ENCODE measurements at regions not wholly inside any gene's neighbourhood (a gene's known extent, or its start where the extent isn't known, plus 50 kb on each side); places are given as distances from the start of the nearest gene placed in this dataset.

DNA sequence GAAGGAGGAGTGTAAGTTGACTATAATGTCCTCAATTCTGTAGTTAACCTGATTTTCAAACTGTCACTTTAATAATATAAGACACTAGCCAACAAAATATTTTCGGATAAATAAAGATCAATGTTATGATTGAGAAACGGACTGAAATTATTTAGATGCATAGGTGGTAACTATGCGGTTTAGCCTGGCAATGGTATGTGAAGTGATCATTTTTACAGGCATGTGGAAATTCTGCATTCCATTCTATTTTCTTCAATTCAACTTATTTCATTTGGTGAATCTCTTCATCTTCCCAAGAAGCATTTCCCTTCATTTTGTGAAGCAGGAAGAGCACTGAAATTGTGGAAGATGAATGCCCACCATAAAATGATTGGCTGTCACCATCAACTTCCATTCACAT is 1457.5 kb upstream of the CDH9 start:
- H3K27ac Mint-ChIP-seq: no peak overlapping the region
- no peaks in the 10 kb centered on the region for H3K4me1 Mint-ChIP-seq
- H3K27me3 Mint-ChIP-seq: no peaks in the 10 kb centered on the region
- H3K9me3 Mint-ChIP-seq: peaks cover 0 to 25% of the 10 kb centered on the region in 2 donors
- no peak for ATAC-seq
- H3K4me3 Mint-ChIP-seq: no peak overlapping the region
- DNase-seq: no peak

GRCh38 chr5:28493456-28493855 is 1455.1 kb upstream of the CDH9 start:
- Mint-ChIP-seq H3K4me3 (no peak overlapping the region), H3K9me3 (peaks cover 7 to 36% of the 10 kb centered on the region in 2 donors), H3K4me1 (no peaks in the 10 kb centered on the region), H3K27me3 (no peaks in the 10 kb centered on the region), H3K27ac (no peak overlapping the region)
- DNase-seq (no peak), ATAC-seq (no peak)

- H3K9me3 Mint-ChIP-seq: peaks cover 7 to 28% of the 10 kb centered on the region in 2 donors
- no peaks in the 10 kb centered on the region for H3K27me3 Mint-ChIP-seq
- no peak for DNase-seq
- no peak overlapping the region for H3K27ac Mint-ChIP-seq
- no peaks in the 10 kb centered on the region for H3K4me1 Mint-ChIP-seq
- ATAC-seq: no peak
- H3K4me3 Mint-ChIP-seq: no peak overlapping the region
Observed at GRCh38 chr5:28488752-28489151, 1450.4 kb upstream of the CDH9 start.

DNA sequence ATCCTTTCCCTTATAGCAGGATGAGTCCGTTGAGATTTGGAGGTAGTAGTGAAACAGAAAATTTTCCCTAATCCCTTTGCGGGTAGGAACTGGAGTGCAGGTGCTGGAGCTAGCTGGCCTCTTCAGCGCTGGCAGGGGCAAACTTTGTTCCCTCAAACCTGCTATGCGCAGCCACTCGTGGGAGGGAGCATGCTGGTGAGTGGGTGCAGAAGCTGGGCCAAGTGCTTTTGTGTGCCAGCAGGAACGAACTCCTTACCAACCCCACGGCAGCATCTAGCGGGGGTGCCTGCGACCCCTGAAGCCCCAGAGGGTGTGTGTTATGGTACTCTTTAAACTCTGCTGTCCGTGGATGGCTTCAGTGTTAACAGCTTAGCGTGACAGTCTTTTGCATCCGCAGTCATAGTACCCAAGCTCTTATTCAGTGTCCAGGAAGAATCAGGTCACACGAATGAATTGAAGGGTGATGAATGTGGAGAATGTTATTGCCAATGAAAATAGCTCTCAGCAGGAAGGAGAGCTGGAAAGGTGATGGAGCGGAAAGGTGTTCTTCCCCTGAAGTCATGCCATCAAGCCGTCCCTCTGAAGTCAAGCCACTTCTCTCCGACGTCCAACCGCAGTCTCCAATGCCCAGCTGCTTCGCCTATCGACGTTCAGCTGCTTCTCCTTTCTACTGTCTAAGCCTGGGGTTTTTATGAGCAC is 1445.1 kb upstream of the CDH9 start:
- Mint-ChIP-seq H3K9me3 (no peaks in the 10 kb centered on the region), H3K4me1 (no peaks in the 10 kb centered on the region), H3K4me3 (no peak overlapping the region), H3K27me3 (no peaks in the 10 kb centered on the region), H3K27ac (no peak overlapping the region)
- no peak for DNase-seq
- ATAC-seq: no peak

GRCh38 chr5:28473531-28474107 is 1435.2 kb upstream of the CDH9 start:
- Mint-ChIP-seq H3K4me3 (no peak overlapping the region), H3K9me3 (peaks cover 0 to 6% of the 10 kb centered on the region in 2 donors), H3K27me3 (no peaks in the 10 kb centered on the region), H3K4me1 (no peaks in the 10 kb centered on the region), H3K27ac (no peak overlapping the region)
- ATAC-seq (no peak), DNase-seq (no peak)

- ATAC-seq (no peak), DNase-seq (no peak)
- Mint-ChIP-seq H3K27me3 (no peaks in the 10 kb centered on the region), H3K27ac (no peak overlapping the region), H3K9me3 (peaks cover 5 to 15% of the 10 kb centered on the region in 2 donors), H3K4me1 (no peaks in the 10 kb centered on the region), H3K4me3 (no peak overlapping the region)
Observed at GRCh38 chr5:28468166-28468565, 1429.8 kb upstream of the CDH9 start.

DNA sequence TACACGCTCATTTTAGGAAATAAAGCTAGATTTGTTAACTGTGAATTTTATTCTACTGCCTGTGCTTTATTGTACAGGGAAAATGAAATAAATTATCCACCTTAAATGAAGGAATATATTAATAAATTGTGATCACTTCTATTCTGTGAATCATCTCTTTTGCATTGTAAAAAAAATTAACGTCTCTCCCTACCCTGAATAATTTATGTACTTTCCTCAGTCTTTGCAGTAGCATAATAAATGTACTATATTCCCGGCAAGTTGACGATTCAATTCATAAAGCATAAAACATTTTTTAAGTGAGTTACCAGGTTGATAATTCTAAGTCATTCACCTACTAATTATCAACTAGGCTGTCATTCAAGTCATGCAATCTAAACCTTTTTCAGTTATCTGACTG is 1425.3 kb upstream of the CDH9 start:
- H3K27ac Mint-ChIP-seq: no peak overlapping the region
- H3K4me3 Mint-ChIP-seq: no peak overlapping the region
- no peaks in the 10 kb centered on the region for H3K27me3 Mint-ChIP-seq
- H3K4me1 Mint-ChIP-seq: no peaks in the 10 kb centered on the region
- DNase-seq: no peak
- no peak for ATAC-seq
- peaks cover 10 to 23% of the 10 kb centered on the region in 2 donors for H3K9me3 Mint-ChIP-seq

- ATAC-seq: no peak
- no peak overlapping the region for H3K4me3 Mint-ChIP-seq
- H3K9me3 Mint-ChIP-seq: peaks cover 21% of the 10 kb centered on the region in 2 donors
- H3K4me1 Mint-ChIP-seq: no peaks in the 10 kb centered on the region
- H3K27ac Mint-ChIP-seq: no peak overlapping the region
- H3K27me3 Mint-ChIP-seq: no peaks in the 10 kb centered on the region
- no peak for DNase-seq
Observed at GRCh38 chr5:28451483-28451882, 1413.1 kb upstream of the CDH9 start.

- Mint-ChIP-seq H3K27me3 (no peaks in the 10 kb centered on the region), H3K4me1 (no peaks in the 10 kb centered on the region), H3K4me3 (no peak overlapping the region), H3K9me3 (peaks cover 21% of the 10 kb centered on the region in 2 donors), H3K27ac (no peak overlapping the region)
- ATAC-seq: no peak
- DNase-seq: no peak
Observed at GRCh38 chr5:28450997-28451396, 1412.6 kb upstream of the CDH9 start.

DNA sequence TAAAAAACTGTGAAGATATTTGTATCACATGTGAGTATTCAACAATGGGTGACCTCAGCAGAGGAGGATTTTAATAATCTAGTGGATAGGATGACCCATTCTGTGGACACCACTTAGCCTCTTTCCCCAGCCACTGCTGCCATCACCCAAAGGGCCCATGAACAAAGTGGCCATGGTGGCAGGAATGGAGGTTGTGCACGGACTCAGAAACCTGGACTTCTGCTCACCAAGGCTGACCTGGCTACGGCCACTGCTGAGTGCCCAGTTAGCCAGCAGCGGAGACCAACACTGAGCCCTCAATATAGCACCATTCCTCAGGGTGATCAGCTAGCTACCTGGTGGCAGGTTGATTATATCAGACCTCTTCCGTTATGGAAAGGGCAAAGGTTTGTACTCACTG is 1410.4 kb upstream of the CDH9 start:
- DNase-seq (no peak), ATAC-seq (no peak)
- no peaks in the 10 kb centered on the region for H3K4me1 Mint-ChIP-seq
- no peak overlapping the region for H3K4me3 Mint-ChIP-seq
- H3K9me3 Mint-ChIP-seq: peaks cover 21 to 28% of the 10 kb centered on the region in 2 donors
- no peak overlapping the region for H3K27ac Mint-ChIP-seq
- no peaks in the 10 kb centered on the region for H3K27me3 Mint-ChIP-seq

- H3K27me3 Mint-ChIP-seq: no peaks in the 10 kb centered on the region
- H3K4me3 Mint-ChIP-seq: no peak overlapping the region
- no peaks in the 10 kb centered on the region for H3K4me1 Mint-ChIP-seq
- no peak overlapping the region for H3K27ac Mint-ChIP-seq
- no peak for DNase-seq
- peaks cover 18 to 20% of the 10 kb centered on the region in 2 donors for H3K9me3 Mint-ChIP-seq
- no peak for ATAC-seq
Observed at GRCh38 chr5:28430565-28431178, 1392.3 kb upstream of the CDH9 start.

DNA sequence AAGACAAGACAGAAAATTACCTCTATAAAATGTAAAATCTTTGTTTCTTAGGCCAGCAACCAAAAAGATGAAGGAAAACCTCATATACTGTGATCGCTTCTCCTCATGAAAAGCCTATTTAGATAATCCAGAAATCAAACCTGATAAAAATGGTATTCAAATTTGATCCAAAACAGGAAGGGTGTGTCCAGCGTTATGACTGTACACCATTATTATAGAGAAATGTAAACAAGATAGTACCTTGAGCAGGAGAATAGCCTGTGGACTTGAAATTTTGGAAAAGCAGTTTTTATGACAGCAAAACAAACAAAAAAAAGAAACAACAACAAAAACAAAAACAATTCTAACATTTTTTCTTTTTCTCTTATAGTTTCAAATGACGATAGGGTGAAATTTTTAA is 1382.8 kb upstream of the CDH9 start:
- Mint-ChIP-seq H3K4me1 (no peaks in the 10 kb centered on the region), H3K4me3 (no peak overlapping the region), H3K27me3 (no peaks in the 10 kb centered on the region), H3K9me3 (peaks cover 7 to 14% of the 10 kb centered on the region in 2 donors), H3K27ac (no peak overlapping the region)
- DNase-seq (no peak), ATAC-seq (no peak)

DNA sequence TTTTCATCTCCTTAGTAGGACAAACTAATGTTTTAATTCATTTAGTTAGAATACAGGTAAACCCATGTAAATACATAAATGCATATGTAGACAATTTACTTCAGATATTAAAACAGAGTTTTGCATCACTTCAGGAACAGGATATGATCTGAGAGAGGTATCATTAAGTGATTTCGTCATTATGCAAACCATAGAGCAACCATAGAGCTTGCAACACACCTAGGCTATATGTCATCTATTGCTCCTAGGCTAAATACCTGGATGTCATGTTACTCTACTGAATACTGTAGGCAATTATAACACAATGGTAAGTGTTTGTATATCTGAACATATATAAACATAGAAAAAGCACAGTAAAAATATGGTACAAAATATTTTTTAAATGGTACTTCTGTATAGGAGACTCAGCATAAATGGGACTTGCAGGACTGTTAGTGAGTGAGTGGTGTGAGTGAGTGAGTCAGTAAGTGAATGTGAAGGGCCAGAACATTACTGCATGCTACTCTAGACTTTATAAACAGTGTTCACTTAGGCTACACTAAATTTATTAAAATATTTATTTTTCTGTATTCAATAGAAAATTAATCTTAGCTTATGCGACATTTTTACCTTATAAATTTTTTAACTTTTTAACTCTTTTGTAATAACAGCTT is 1377.5 kb upstream of the CDH9 start:
- no peak for DNase-seq
- Mint-ChIP-seq H3K27ac (no peak overlapping the region), H3K4me3 (no peak overlapping the region), H3K4me1 (no peaks in the 10 kb centered on the region), H3K9me3 (peaks cover 8 to 17% of the 10 kb centered on the region in 2 donors), H3K27me3 (no peaks in the 10 kb centered on the region)
- no peak for ATAC-seq

- DNase-seq (no peak), ATAC-seq (no peak)
- H3K4me3 Mint-ChIP-seq: no peak overlapping the region
- H3K27ac Mint-ChIP-seq: no peak overlapping the region
- H3K9me3 Mint-ChIP-seq: peaks cover 8 to 25% of the 10 kb centered on the region in 2 donors
- no peaks in the 10 kb centered on the region for H3K4me1 Mint-ChIP-seq
- no peaks in the 10 kb centered on the region for H3K27me3 Mint-ChIP-seq
Observed at GRCh38 chr5:28414619-28415018, 1376.2 kb upstream of the CDH9 start.

DNA sequence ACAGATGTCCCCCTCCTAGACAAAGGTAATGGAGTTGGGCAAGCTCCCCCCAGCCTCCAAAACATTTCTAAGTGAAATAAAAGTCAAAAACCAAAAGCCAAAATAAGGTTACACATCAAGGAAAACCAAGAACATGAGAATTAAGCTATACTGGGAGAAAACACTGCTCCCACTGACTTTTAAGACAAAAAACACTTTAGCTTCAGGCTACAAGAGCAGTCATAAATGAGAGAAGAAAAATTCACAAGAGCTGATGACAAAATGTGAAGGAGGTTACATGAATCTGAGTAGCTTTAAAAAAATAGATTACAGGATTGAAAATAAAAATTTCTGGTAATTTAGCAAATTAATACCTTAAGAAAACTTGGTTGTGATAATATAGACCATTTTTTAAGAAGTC is 1370.3 kb upstream of the CDH9 start:
- Mint-ChIP-seq H3K27ac (no peak overlapping the region), H3K4me3 (no peak overlapping the region), H3K9me3 (peaks cover 0 to 31% of the 10 kb centered on the region in 2 donors), H3K4me1 (no peaks in the 10 kb centered on the region), H3K27me3 (no peaks in the 10 kb centered on the region)
- no peak for DNase-seq
- ATAC-seq: no peak

DNA sequence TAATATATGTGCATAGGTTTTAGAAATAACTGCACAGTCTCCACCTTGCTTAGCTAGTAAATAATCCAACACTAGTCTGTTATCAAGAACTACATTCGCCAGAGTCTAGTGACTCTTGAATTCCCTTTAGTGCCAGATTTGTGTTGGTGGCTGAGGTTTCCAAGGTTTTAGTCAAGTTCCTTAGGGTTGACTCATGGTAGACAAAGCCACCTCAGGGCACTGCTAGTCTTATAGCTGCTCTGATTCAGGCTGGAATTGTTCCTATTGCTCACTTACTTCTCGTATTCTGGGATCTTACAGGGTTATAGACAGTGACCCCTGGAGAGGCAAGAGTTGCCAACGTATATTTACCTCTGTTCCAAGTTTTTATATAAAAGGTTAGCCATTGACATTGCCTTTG is 1369.8 kb upstream of the CDH9 start:
- Mint-ChIP-seq H3K4me3 (no peak overlapping the region), H3K9me3 (peaks cover 0 to 27% of the 10 kb centered on the region in 2 donors), H3K27ac (no peak overlapping the region), H3K27me3 (no peaks in the 10 kb centered on the region), H3K4me1 (no peaks in the 10 kb centered on the region)
- DNase-seq (no peak), ATAC-seq (no peak)
